GM13977 (cell line): ENCODE measurements at regions not wholly inside any gene's neighbourhood (a gene's known extent, or its start where the extent isn't known, plus 50 kb on each side); places are given as distances from the start of the nearest gene placed in this dataset.

Source experiments
- DNase-seq: peaks from one replicate; pipeline ENCODE4 v3.0.0; 2012; ENCODE audit warnings: low spot score
- CTCF ChIP-seq: IDR thresholded peaks from 2 replicates; pipeline ENCODE4 v1.5.1; 2012; ENCODE audit warnings: mild to moderate bottlenecking, control low read depth; ENCODE audit not compliant: insufficient read depth; ENCODE audit errors: extremely low read depth, missing control alignments
- in situ Hi-C: fragments of 300-500 bp; cut with MboI; formaldehyde crosslinking; loops from one replicate; pipeline ENCODE4 v1.12.0; 2022; ENCODE audit warnings: low sequenced_read_pairs, low pct_unique_long_range_greater_than_20kb, mixed read lengths, inconsistent platforms; ENCODE audit not compliant: unreplicated experiment

- DNase-seq, result no peak
- in situ Hi-C loops, result no loop called here
- no peak for TF ChIP-seq CTCF
Measured at GRCh38 chr19:28636016-28636629, 576.8 kb downstream of the UQCRFS1 start.

GRCh38 chr19:28634837-28635236 lies 578.1 kb downstream of the UQCRFS1 start:
- no peak for TF ChIP-seq CTCF
- in situ Hi-C loops, result no loop called here
- DNase-seq, result no peak

- in situ Hi-C loops, result no loop called here
- no peak for TF ChIP-seq CTCF
- DNase-seq, result no peak
Measured at GRCh38 chr19:28634019-28634328, 579.0 kb downstream of the UQCRFS1 start.

- in situ Hi-C loops, result no loop called here
- peak; percentile 9 for DNase-seq
- TF ChIP-seq CTCF, result peak; percentile 66
Measured at GRCh38 chr19:28633319-28634018, 579.5 kb downstream of the UQCRFS1 start.

- in situ Hi-C loops, result no loop called here
- no peak for DNase-seq
- TF ChIP-seq CTCF, result no peak
Measured at GRCh38 chr19:28632371-28633080, 580.4 kb downstream of the UQCRFS1 start.

- TF ChIP-seq CTCF, result no peak
- in situ Hi-C loops, result no loop called here
- no peak for DNase-seq
Measured at GRCh38 chr19:28631961-28632360, 581.0 kb downstream of the UQCRFS1 start.
